CD4-positive, alpha-beta T cell treated with Interleukin-4 for 1 hour (primary cell): ENCODE measurements at regions not wholly inside any gene's neighbourhood (a gene's known extent, or its start where the extent isn't known, plus 50 kb on each side); places are given as distances from the start of the nearest gene placed in this dataset.

Experiments used
- DNase-seq, 2 donors: peaks; one replicate each; pipeline ENCODE4 v3.0.0-alpha.2; 2020 to 2022

DNA sequence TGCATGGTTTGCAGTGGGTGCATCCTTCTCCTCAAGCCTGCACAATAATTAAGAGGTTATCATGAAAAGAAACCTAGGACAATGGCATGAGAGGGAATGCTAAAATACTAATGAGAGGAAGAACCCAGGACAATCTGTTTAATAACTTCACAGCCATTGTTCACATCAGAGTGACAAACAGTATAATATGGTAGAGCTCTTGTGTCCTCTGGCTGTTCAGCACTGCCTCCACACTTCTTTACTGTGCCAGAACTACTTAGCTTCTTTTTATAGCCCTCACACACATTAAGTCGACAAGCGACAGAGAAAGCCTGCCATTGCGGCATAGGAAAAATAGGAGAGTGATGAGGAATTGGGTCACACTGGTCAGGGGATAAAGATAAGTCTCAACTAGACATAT is 65.0 kb upstream of the MEIS2 start:
- no peak for DNase-seq

DNA sequence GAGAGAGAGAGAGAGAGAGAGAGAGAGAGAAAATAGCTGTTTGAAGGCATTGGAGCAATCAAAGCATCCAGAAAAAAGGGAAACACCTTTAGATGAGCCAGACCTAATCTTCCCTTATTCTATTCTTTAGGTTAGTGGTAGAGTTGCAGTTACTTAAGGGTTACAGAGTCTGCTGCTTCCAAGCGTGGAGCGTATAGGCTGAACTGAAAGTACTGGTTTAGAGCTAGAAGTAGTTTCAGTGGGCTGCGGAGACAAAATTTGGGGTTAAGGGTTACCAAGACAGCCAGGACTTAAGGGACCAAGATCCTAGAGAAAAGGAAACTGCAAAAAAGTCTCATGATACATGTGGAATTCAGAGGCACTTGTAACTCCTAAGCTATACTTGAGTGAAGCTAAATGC is 66.1 kb upstream of the MEIS2 start:
- no peak for DNase-seq

DNA sequence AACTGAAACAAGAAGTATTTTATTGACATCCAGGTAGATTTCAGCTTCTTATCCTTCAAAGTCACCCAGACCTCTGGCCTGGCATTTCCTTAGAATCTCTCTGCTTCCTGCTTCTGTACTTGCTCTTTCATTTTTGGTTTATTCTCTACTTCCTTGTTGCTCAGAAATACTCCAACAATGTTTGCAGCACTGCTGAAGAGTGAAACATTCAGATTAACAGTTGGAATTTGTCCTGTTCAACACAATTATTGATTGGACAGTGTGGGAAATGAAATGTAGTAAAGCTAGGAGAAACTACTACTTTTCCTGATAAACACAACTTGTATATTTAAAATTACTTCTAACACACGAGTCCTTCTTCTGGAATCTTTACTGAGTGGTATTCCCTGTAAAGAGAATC is 81.0 kb upstream of the MEIS2 start:
- DNase-seq, result no peak

DNA sequence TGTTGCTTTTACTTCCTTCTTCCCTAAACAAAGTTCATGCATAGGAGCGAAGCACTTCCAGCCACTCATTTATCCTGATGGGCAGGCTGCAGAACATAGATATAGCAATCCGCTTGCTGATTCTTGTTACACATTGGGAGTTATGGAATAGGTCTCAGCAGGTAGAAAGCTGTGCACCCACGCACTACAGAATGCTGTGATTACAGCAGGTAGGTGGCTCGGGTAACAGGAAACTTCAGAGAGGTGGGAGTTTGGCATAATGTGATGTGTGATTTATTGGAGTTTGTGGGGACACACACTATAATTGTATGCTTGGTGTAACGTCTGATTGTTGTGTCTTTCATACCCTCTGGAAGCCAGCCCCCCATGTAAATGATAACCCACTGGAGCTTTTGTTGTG is 99.2 kb upstream of the MEIS2 start:
- no peak for DNase-seq

DNA sequence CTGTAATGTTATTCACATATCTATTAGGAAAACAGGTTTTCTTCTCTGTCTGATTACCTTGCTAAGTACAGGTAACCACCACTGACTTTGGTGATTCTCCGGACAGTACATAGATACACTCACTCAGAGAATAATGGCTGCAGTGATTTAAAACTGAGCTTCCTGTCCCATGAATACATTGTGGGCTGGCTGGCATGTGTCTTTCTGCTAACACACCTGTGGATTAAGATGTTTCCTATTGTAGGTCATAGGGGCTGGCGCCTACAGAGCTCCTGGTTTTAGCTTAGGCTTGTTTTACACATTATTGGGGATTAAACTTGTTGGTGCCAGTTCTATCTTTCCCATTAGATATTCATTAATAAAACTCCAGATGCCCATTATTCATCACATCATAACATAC is 102.7 kb upstream of the MEIS2 start:
- no peak for DNase-seq

DNA sequence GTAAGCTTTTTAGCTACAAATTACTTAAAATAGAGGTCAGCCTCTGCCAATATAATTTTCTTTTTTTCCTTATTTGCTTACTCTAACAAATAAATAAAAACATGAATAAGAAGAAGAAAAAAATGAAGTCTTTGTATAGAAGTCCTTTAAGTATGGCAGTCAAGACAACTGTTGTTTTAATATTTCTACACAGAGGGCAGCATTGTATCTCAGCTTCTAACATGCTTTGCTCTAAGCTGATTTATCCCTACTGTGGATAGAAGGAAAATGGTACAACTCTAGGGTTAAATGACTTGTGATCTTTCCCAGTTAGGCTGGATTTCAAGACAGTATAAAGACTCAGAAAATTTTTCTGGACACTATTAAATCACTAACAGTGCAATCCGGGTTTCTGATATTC is 104.3 kb upstream of the MEIS2 start:
- no peak for DNase-seq

DNA sequence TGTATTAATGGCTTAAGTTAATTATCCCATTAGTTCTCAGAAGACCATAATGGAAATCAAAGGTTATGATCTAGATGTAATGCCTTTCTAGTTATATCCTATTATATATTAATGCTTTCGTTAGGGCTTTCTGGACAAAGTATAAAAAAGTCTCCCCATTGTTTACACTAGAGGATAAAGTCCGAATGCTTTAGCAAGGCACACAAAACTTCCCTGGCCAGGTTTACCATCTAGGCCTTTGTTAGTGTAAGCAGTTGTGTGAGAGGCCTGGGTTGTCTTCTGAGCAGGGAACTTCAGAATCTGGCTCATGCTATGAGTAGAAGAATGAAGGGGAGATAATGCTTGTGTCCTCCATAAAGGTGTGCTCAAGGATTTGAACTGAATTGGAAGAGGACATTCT is 106.3 kb upstream of the MEIS2 start:
- no peak for DNase-seq

DNA sequence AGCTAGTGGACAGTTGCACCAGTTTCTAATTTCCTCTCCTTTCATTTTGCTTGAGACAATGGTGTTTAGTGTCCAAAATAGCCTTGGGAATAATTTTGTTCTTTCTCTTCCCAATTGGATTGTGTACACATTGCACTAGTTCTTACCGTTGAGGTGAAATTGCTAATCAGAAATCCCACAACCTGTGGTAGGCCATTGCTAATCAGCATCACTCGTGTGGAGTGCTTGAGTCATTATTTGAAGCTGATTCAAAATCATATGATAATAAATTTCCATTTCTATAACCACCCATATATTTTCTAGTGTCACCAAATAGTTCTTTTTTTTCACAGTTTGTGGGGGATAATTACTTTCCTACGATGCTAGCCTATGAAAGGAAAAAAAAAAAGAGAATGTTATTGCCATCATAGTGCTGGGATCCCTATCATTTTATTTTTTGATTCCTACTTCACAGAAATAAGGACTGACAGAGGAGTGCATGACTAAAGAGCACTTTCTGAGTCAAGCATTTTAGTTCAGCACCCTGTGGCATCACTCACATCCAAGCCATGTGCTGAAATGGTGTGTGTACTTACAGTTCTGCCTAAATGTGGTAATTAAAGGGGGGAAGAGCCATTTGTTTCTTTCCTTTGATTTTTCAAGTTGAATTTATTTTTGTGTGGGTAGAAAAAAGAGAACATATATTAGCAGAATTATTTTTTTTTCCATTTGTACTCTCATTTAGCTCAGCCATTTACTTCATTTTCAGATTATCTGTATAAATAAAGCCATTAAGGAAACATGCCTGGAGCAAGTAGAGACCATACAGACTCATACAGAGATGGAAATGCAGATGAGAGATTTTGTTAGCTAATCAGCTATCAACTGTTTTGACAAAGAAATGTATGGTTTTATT is 108.0 kb upstream of the MEIS2 start:
- no peak for DNase-seq

DNA sequence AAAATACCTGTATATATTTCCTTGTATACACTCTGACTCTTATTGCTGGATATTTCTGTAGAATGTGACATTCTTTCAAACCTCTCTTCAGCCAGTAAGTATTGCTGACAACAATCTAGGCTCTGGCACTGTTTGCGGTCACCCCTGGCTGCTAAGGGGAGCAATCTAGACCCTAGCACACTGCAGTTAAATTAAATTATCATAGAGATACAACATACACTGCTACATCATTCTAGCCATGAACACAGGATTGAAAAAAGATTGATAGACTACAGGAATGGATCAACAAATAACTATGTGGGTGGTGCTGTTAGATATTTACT is 108.7 kb upstream of the MEIS2 start:
- no peak for DNase-seq

DNA sequence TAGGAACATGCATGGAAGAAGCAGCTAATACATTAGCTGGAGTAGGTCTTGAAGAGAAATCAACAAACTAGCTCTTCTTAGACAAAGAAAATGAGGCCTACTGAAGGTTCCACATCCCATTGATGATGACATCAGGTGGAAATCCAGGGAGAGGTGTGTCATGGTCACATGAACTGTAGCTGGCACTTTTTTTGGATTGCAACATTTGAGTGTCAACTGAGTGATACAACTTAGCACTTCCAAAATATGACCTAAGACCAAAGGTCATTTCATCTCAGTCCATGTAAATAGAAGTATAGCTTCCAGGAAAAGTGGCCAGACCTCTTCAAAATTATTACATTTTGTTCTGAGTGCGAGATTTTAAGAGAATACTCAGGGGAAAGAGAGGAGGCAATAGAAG is 117.2 kb upstream of the MEIS2 start:
- DNase-seq, result no peak

DNA sequence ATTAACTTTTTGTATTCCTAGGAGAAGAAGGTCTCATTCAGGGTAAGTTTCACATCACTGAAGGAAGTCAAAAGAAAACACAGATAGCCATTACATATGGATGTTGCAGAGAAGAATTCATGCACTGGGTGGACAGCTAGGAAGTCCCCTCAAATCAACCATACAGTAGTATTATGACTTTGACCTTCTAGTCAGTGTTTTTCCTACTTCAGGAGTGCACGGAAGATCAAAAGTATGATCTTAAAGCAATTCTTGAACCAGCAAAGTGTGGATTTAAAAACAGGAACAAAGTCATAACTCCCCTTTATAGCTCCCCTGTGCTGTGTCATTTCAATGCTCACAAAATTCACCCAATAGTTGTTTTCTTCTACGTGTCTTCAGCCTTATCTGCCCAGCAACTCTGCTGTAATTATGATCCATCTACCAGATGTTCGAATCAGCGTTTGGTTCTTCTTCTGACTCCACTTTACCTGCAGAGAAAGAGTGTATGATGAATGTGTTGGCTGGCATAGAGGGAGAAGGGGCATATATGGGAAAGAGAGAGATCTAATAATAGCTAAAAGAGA is 118.1 kb upstream of the MEIS2 start:
- DNase-seq, result no peak

DNA sequence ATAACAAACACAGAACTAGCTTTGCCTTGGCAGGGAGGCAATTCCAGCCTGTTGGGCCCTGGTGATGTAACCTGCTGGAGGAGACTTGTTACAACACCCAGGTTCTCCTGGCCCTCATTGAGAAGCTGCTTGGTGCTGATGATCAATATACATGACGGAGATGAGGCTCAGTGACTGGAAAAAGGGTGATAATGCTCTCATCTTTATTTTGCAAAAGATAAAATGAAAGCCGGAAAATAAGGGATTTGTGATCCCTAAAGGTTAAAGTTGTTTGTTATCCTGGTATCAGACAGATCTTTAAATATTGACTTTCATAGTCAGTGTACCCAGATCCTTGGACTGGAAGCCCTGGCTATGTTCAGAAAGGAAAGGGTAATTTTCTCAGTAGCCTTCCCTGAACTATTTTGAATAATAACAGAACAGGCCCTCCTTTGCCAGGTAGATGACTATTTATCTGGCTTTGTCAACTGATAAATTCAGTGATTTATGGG is 118.9 kb upstream of the MEIS2 start:
- DNase-seq, result no peak

DNA sequence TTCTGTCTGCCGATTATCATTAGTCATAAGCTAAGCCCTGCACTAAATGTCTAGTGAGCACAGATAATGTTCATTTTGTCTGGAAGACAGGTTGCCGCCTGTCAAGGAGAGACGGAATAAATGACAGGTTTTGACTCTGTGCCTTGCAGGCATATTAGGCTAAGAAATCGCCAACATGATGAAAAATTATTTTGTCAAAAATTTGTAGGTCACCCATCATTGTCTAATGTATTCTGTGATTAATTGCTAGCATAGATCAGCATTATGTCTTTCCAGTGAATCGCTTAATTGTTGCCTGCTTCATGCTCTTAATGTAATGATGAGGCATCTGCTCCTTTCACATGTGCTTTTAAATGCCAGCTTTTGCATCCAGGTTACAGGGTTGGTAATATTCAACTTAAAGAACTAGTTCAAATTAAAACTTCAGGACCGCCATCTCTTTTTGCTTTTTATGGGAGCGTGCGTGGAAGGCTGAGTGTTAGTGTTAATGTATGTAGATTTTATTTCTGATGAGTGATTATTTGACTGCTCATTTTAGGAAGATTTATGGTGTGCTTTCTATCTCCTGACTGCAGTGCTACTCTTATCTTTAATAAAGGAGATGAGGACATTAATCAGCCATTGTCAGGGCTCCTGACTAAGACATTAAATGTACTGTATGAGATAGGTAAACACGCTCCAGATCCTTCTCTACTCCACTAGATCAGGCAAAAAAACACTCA is 120.8 kb upstream of the MEIS2 start:
- DNase-seq, result no peak

DNA sequence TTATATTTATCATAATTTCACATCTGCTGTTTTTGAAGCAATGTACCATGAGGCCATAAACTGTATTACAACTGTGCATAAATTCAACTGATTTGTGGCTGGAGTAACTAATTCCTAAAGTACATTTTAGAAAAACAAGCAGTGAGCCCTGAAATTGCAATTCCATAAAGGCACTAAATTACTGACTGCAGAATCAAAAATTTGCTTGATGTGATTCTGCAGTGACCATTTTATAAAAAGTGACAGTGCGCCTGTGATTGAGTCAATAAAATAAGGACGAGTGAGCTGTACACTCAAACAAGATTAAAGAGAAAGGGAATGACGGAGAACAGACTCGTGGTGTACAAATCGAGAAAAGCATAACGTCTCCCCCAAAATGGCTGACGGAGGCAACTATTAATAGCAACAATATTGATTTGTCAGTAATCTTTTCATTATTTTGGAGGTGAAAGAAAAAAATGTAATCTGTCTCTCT is 121.4 kb upstream of the MEIS2 start:
- no peak for DNase-seq

DNA sequence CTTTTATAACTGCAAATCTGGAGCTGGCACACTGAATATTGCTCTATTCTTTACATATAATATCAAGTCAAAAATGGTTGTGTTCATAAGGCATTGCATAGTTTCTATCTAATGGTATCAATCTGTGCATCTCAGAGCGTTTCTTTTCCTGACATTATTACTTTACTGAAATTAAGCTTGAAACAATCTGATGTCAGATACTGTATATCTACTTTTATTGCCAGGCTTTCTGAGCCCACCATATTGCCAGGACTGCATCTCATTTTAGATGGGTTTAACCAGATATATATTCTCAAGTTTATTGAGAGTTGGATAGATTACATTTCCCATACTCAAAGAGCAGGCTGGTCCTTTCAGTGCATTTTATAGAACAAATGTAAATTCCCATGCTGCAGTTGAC is 122.7 kb upstream of the MEIS2 start:
- DNase-seq, result no peak

DNA sequence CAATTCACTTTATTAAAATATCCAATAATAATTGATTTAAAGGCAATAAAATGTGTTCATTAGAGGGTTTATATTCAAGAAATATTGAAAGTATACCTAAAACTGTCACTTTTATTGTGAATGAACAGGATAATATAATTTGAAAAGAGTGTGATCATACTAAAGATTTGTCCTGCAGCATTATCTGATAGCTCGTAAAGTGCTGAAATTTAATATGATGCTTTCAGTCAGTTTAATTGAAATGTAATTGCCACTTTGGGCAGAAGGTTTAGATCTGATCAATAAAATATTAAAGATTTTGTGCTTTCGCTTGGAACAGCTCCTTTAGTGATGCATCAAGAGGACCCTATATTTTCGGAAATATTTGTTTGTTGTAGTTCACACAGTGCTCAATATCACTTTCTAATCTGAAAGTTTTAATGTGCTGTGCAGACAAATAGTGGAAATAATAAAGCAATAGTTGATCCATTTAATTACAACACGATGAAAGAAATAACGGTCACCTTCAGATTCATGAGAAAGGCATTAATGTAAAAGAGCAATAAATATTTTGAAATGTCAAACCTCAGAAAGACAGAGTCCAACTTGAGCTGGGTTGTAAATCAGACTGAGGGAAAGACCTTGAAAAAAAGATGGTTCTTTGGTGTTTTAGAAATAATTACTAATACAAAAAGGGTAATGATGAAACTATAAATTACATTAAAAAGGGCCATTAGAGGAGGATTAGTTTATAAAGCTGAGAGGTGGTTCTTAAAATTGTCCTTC is 129.7 kb upstream of the MEIS2 start:
- no peak for DNase-seq

DNA sequence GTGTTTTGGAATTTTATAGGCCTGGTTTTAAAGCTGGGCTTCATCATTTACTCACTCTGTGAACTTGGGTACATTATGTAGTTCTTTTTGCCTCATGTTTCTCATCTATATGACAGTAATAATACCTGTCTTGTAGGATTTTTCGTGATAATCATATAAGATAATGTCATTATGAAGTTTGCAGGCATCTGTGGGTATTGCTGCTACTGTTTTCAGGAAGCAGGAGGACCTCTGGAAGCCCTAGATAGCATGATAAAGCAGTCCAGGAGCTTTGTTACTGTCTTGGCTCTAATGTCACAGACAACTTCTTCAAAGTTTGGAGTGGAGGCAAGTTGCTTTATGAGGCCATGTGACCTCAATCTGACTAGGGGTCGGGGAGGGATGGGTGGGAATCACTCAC is 145.0 kb upstream of the MEIS2 start:
- DNase-seq, result no peak

DNA sequence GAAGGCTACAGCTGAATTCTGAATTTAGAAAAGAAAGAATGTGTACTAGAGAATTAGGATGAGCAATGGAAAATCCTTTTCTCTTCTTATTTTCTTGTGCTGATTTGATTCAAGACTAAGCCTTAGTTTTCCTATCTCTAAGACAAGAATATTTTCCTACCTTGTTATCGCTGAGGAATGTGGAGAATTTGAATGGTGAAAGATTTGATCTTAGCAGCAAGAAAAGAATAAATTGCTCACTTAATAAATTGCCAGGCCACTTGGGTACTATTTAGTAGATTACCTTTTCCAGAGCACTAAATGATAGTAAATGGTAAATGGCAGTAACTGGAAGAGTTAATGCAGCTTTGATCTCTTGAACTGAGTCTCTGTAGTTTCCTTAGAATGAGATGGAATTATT is 145.7 kb upstream of the MEIS2 start:
- no peak for DNase-seq

DNA sequence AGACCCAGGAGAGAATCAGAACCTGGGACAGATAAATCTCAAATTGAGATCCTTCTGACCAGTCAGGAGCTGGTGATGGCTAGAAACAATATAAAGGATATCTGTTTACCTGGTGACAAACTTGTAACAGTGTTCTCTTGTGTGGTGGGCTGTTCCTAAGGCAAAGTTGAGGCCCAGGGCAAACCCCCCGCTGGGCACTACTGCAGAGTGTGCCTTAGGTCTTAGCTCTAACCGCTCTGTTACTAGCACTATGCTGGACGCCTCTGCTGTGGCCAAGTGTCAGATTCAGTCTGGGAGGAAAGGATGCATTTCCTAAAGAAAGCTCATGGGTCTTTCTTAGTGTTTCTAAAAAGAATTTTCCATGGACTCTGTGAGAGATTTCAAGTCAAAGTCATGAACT is 146.5 kb upstream of the MEIS2 start:
- no peak for DNase-seq

DNA sequence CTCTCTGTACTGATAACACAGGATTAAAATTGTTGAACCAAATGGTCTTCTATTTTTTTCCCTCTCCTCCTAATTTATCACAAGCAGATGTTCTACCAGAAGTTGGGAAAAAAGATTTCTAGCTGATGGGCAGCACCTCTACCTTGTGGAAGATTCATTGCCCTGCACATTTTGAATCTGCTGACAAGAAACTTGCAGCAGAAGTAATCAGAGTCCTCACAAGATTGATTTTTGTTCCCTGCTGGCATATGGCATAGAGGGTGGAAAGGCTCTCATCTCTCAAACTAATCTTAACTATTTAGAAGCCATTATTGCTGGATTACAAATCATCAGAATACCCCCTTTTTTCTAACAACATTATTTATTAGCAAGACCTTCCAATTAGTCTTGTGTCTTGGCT is 148.9 kb upstream of the MEIS2 start:
- no peak for DNase-seq

DNA sequence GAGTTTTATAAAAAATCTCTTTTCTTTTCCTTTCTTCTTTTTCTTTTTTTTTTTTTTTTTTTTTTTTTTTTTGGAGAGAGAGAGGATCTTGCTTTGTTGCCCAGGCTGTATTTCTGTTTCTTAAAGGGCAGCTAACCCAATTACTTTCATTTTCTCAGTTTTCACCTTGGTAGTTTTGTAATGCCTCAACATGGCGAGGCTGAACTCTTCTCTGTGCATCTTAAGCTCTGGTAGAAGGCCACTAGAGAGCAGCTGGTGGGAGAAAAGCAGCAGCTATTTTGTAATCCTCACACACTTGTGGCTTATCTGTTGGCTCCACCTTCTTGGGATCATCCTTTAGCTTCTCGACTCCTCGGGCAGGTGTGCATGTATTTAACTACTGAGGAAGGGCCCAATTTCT is 152.2 kb upstream of the MEIS2 start:
- DNase-seq, result no peak

DNA sequence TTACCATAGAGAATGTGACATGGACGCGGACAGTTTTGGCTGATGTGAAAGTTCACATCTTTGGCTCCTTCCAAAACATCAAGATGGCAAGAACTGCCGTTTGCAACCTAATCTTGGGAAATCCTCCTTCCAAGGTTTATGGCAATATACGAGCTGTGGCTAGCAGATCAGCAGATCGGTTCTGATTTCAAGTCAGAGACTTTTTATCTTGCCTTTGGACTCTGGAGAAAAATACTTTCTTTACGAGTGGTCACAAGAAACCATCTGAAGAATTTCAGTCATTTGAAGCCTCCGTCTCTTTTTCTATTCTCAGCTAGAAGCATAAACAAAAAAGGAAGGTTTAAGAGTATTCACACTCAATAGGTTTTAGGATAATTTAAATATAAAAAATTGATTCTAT is 153.5 kb upstream of the MEIS2 start:
- no peak for DNase-seq

DNA sequence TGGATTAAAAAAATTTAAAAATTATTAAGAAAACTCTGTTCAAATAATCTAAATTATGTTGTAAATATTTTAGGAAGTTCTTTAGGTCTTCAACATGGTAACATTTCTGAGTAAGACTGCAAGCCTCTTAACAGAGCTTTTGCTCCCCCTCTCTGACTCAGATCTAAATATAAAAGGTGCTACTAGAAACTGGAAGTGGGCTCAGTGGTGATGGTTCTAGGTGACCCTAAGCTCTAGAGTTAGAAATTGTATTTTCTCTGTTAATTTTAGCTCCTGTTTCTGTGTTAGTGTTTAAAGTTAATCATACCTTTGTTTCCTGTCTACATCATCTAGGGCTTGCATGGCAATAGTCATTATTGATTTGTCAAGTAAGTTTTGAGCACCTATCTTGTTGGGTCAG is 159.9 kb upstream of the MEIS2 start:
- no peak for DNase-seq
